HepG2 (cell line): ENCODE measurements at regions not wholly inside any gene's neighbourhood (a gene's known extent, or its start where the extent isn't known, plus 50 kb on each side); places are given as distances from the start of the nearest gene placed in this dataset.

Experiments used
- ATAC-seq: fragments of 200-7000 bp; cut with Tn5 transposase; 3 replicates; pipeline ENCODE4 v1.9.1; 2020; ENCODE audit warnings: mild to moderate bottlenecking, moderate library complexity
- BruUV-seq: library from RNA; stranded (reverse); fragments of 400-500 nt; replicated peaks from 2 replicates; lab custom pipeline; 2021; lab: Mats Ljungman, UMichigan
- CTCF ChIA-PET: fragments of 300-600 bp; formaldehyde crosslinking; extraction: SDS; loops from one replicate; lab custom pipeline; 2021; ENCODE audit warnings: low total read pairs, inconsistent platforms, low intra/inter-chr PET ratio; lab: Yijun Ruan, JAX
- POLR2A ChIA-PET: fragments of 350-600 bp; sonication (Branson Sonifier 250); formaldehyde crosslinking; loops from one replicate; lab custom pipeline; 2020; ENCODE audit warnings: antibody characterized with exemption, inconsistent platforms; lab: Yijun Ruan, JAX
- DNase-seq: peaks from one replicate; pipeline ENCODE4 v3.0.0-alpha.2; 2015; ENCODE audit warnings: low spot score
- FAIRE-seq: peaks from 3 replicates; lab custom pipeline; 2011; peaks lifted over from hg19 to GRCh38; lab: Jason Lieb, UNC
- H2AFZ ChIP-seq: one replicate; pipeline ENCODE4 v1.6.1; 2011; ENCODE audit warnings: low read length, inconsistent platforms
- H3K27ac ChIP-seq: fragments of 300-600 bp; 3 replicates; pipeline ENCODE4 v1.8.0; 2011; ENCODE audit warnings: mixed run types, mild to moderate bottlenecking, mixed read lengths, low read length, inconsistent platforms; ENCODE audit not compliant: insufficient read depth; ENCODE audit errors: extremely low read length
- H3K27me3 ChIP-seq, 2 experiments: fragments of 200-600 bp in 1 of 2; 2 replicates in 1 of 2; 3 replicates in 1 of 2; pipeline versions ENCODE4 v1.6.0 to v1.8.0; 2011; ENCODE audit warnings: low read length in 2 of 2, mild to moderate bottlenecking in 2 of 2, moderate library complexity in 2 of 2, inconsistent platforms in 1 of 2; ENCODE audit not compliant: insufficient read depth in 2 of 2, control insufficient read depth in 1 of 2
- H3K36me3 ChIP-seq, 2 experiments: fragments of 200-600 bp in 1 of 2; replicated peaks in 1 of 2; 2 replicates in 1 of 2; 3 replicates in 1 of 2; pipeline versions ENCODE4 v1.5.1 to v1.8.0; 2011; ENCODE audit warnings: low read length in 2 of 2, inconsistent platforms in 1 of 2; ENCODE audit not compliant: insufficient read depth in 2 of 2, control insufficient read depth in 1 of 2
- H3K4me1 ChIP-seq: 2 replicates; pipeline ENCODE4 v1.5.1; 2012; ENCODE audit warnings: low read length, inconsistent platforms; ENCODE audit not compliant: insufficient read depth
- H3K4me2 ChIP-seq: 2 replicates; pipeline ENCODE4 v1.6.0; 2011; ENCODE audit warnings: low read depth, low read length, inconsistent platforms
- H3K4me3 ChIP-seq, 3 experiments: fragments of 200-600 bp in 1 of 3; sonication (generic), shearing (Covaris generic) in 1 of 3; replicated peaks in 1 of 3; 2 replicates each; pipeline ENCODE4 v1.5.1; 2011 to 2016; ENCODE audit warnings: low read length in 3 of 3, inconsistent platforms in 2 of 3, low read depth in 2 of 3, mild to moderate bottlenecking in 2 of 3, control low read depth in 1 of 3, mixed read lengths in 1 of 3; ENCODE audit not compliant: insufficient read depth in 1 of 3
- H3K79me2 ChIP-seq: one replicate; pipeline ENCODE4 v1.6.1; 2011; ENCODE audit warnings: low read length, inconsistent platforms; ENCODE audit not compliant: insufficient read depth
- H3K9ac ChIP-seq: 2 replicates; pipeline ENCODE4 v1.6.0; 2011; ENCODE audit warnings: mild to moderate bottlenecking, low read depth, low read length, inconsistent platforms; ENCODE audit not compliant: insufficient read depth
- H3K9me3 ChIP-seq: 2 replicates; pipeline ENCODE4 v1.5.1; 2012; ENCODE audit warnings: mild to moderate bottlenecking, low read length
- H4K20me1 ChIP-seq: 2 replicates; pipeline ENCODE4 v1.6.0; 2011; ENCODE audit warnings: inconsistent platforms, mild to moderate bottlenecking, low read length, moderate library complexity; ENCODE audit not compliant: insufficient read depth
- HMGXB3 ChIP-seq: sonication (generic); formaldehyde crosslinking; IDR thresholded peaks from 2 replicates; pipeline ENCODE4 v1.4.0; 2020; ENCODE audit warnings: missing genetic modification reagents, borderline replicate concordance
- PCBP1 ChIP-seq: fragments of 200-400 bp; formaldehyde crosslinking; IDR thresholded peaks from 2 replicates; pipeline ENCODE4 v1.6.1; 2017; ENCODE audit warnings: mild to moderate bottlenecking, low read depth, low read length, borderline replicate concordance
- ZNF124 ChIP-seq: sonication (generic); formaldehyde crosslinking; IDR thresholded peaks from 2 replicates; pipeline ENCODE4 v1.4.0; 2020; ENCODE audit warnings: missing genetic modification reagents
- ZNF34 ChIP-seq: sonication (generic); formaldehyde crosslinking; IDR thresholded peaks from 2 replicates; pipeline ENCODE4 v1.4.0; 2020; ENCODE audit warnings: mild to moderate bottlenecking, missing genetic modification reagents, borderline replicate concordance
- WGBS: methylation state at CpG from one replicate; pipeline ENCODE4 v1.1.6; 2017; ENCODE audit warnings: low lambda C conversion rate; 5-methylcytosine and 5-hydroxymethylcytosine counted together
- in situ Hi-C: cut with HindIII; loops from 2 replicates; pipeline ENCODE4 v1.10.0; 2017; ENCODE audit warnings: low pct_unique_long_range_greater_than_20kb; ENCODE audit not compliant: extremely low pct_ligation_motif_present
- intact Hi-C: fragments of 100-400 bp; cut with micrococcal nuclease; formaldehyde crosslinking; loops from one replicate; pipeline ENCODE4 v1.10.0; 2022; ENCODE audit not compliant: unreplicated experiment

- TF ChIP-seq HMGXB3 (CRISPR knock-in tag): no peak
- no peak for TF ChIP-seq ZNF124 (CRISPR knock-in tag)
Measured at GRCh38 chr1:170301596-170301995, 155.8 kb downstream of the NTMT2 start (continued).

- Histone ChIP-seq H3K4me3 (no peak overlapping the region), H3K4me2 (no peak overlapping the region), H4K20me1 (no peaks in the 10 kb centered on the region), H3K9ac (no peak overlapping the region), H2AFZ (no peak overlapping the region), H3K4me1 (no peaks in the 10 kb centered on the region), H3K9me3 (no peaks in the 10 kb centered on the region), H3K27ac (no peak overlapping the region), H3K36me3 (no peaks in the 10 kb centered on the region), H3K27me3 (no peaks in the 10 kb centered on the region), H3K79me2 (no peaks in the 10 kb centered on the region)
- intact Hi-C loops (no loop called here), in situ Hi-C loops (no loop called here)
- WGBS: 3% methylated on average over 1 of the region's 1 CpG
- CTCF ChIA-PET: no interaction called here
- DNase-seq: no peak
- POLR2A ChIA-PET: no interaction called here
- TF ChIP-seq PCBP1 (no peak), ZNF34 (CRISPR knock-in tag) (no peak)
- no peak for FAIRE-seq
- ATAC-seq: no peak
- BruUV-seq: no TSS peak
Measured at GRCh38 chr1:170303034-170303433, 157.3 kb downstream of the NTMT2 start.
